A549 (cell line): ENCODE measurements at regions not wholly inside any gene's neighbourhood (a gene's known extent, or its start where the extent isn't known, plus 50 kb on each side); places are given as distances from the start of the nearest gene placed in this dataset.

Source experiments
- ATAC-seq, 2 experiments: fragments of 200-7000 bp in 1 of 2; fragments of >200 bp in 1 of 2; cut with Nextera tagmentation in 1 of 2; cut with Tn5 transposase in 1 of 2; 3 replicates each; pipeline versions ENCODE4 v1.8.0 to v1.9.1; 2018 to 2020; ENCODE audit warnings: mild to moderate bottlenecking in 1 of 2, moderate library complexity in 1 of 2
- CTCF ChIA-PET: fragments of 300-600 bp; sonication (Branson Sonifier 250); formaldehyde crosslinking; extraction: SDS; loops from one replicate; lab custom pipeline; 2021; ENCODE audit warnings: antibody characterized with exemption, inconsistent platforms; lab: Yijun Ruan, JAX
- POLR2A ChIA-PET: fragments of 350-600 bp; formaldehyde crosslinking; extraction: SDS; loops from one replicate; lab custom pipeline; 2021; ENCODE audit warnings: antibody characterized with exemption, inconsistent platforms; lab: Yijun Ruan, JAX
- DNase-seq, 2 experiments: peaks; one replicate each; pipeline versions ENCODE4 v3.0.0 to v3.0.0-alpha.2; 2011 to 2016; ENCODE audit warnings: low read depth in 1 of 2, low spot score in 1 of 2
- FAIRE-seq: peaks from 2 replicates; lab custom pipeline; 2011; peaks lifted over from hg19 to GRCh38; lab: Jason Lieb, UNC
- H3K27ac ChIP-seq, 2 experiments: fragments of >200 bp; sonication (Bioruptor Twin); formaldehyde crosslinking; 3 replicates each; pipeline ENCODE4 v1.5.1; 2016 to 2017
- H3K4me1 ChIP-seq: fragments of >200 bp; sonication (Bioruptor Twin); formaldehyde crosslinking; 3 replicates; pipeline ENCODE4 v1.6.1; 2016
- H3K4me2 ChIP-seq: fragments of >200 bp; sonication (Bioruptor Twin); formaldehyde crosslinking; 3 replicates; pipeline ENCODE4 v1.6.1; 2016
- H3K4me3 ChIP-seq: fragments of >200 bp; sonication (Bioruptor Twin); formaldehyde crosslinking; 3 replicates; pipeline ENCODE4 v1.5.1; 2016
- H3K9me3 ChIP-seq: fragments of >200 bp; sonication (Bioruptor Twin); formaldehyde crosslinking; 3 replicates; pipeline ENCODE4 v1.6.1; 2016
- BHLHE40 ChIP-seq: IDR thresholded peaks from 2 replicates; pipeline ENCODE4 v1.6.1; 2012; ENCODE audit warnings: low read depth, low read length, inconsistent platforms
- CBX2 ChIP-seq: fragments of 200-600 bp; sonication (generic); IDR thresholded peaks from 2 replicates; pipeline ENCODE4 v1.6.1; 2016; ENCODE audit warnings: low read depth, mild to moderate bottlenecking, borderline replicate concordance
- CBX8 ChIP-seq: fragments of 200-600 bp; sonication (generic); IDR thresholded peaks from 2 replicates; pipeline ENCODE4 v1.6.1; 2016
- CHD4 ChIP-seq: fragments of 200-600 bp; sonication (generic); IDR thresholded peaks from 2 replicates; pipeline ENCODE4 v1.6.1; 2016; ENCODE audit warnings: antibody characterized with exemption, mild to moderate bottlenecking, borderline replicate concordance
- EHF ChIP-seq: fragments of 250-450 bp; sonication (Bioruptor Pico); IDR thresholded peaks from 2 replicates; pipeline ENCODE4 v1.5.0; 2020; ENCODE audit warnings: mild to moderate bottlenecking
- EHMT2 ChIP-seq: fragments of 200-600 bp; sonication (generic); IDR thresholded peaks from 2 replicates; pipeline ENCODE4 v1.6.1; 2016; ENCODE audit warnings: antibody characterized with exemption, low read depth, mild to moderate bottlenecking, moderate library complexity
- HEYL ChIP-seq: fragments of 250-450 bp; sonication (Bioruptor Pico); IDR thresholded peaks from 2 replicates; pipeline ENCODE4 v1.8.0; 2021; ENCODE audit warnings: mild to moderate bottlenecking, moderate library complexity
- HOXA7 ChIP-seq: fragments of 250-450 bp; sonication (Bioruptor Pico); IDR thresholded peaks from 2 replicates; pipeline ENCODE4 v1.5.0; 2020; ENCODE audit warnings: mild to moderate bottlenecking, moderate library complexity
- HOXB13 ChIP-seq: fragments of 250-450 bp; sonication (Bioruptor Pico); IDR thresholded peaks from 2 replicates; pipeline ENCODE4 v1.5.0; 2020; ENCODE audit warnings: low read depth, mild to moderate bottlenecking, moderate library complexity
- HOXB5 ChIP-seq: fragments of 250-450 bp; sonication (Bioruptor Pico); IDR thresholded peaks from 2 replicates; pipeline ENCODE4 v1.5.0; 2020; ENCODE audit warnings: mild to moderate bottlenecking, moderate library complexity
- JUN ChIP-seq, 2 experiments: fragments of >200 bp; sonication (Bioruptor Twin); formaldehyde crosslinking; IDR thresholded peaks; 2 replicates in 1 of 2; 3 replicates in 1 of 2; pipeline ENCODE4 v1.6.1; 2016 to 2017
- KDM1A ChIP-seq: fragments of 200-600 bp; sonication (generic); IDR thresholded peaks from 2 replicates; pipeline ENCODE4 v1.6.1; 2016; ENCODE audit warnings: low read depth, mild to moderate bottlenecking
- KDM5A ChIP-seq: fragments of 200-600 bp; sonication (generic); IDR thresholded peaks from 2 replicates; pipeline ENCODE4 v1.6.1; 2016; ENCODE audit warnings: antibody characterized with exemption, mild to moderate bottlenecking
- MAZ ChIP-seq: fragments of 150-350 bp; IDR thresholded peaks from 2 replicates; pipeline ENCODE4 v1.6.1; 2014; ENCODE audit warnings: antibody characterized with exemption, low read depth, low read length, borderline replicate concordance
- NPAS2 ChIP-seq: fragments of 250-450 bp; sonication (Bioruptor Pico); IDR thresholded peaks from 2 replicates; pipeline ENCODE4 v1.8.0; 2022; ENCODE audit warnings: mild to moderate bottlenecking, moderate library complexity, borderline replicate concordance
- PHF8 ChIP-seq: fragments of 200-600 bp; sonication (generic); IDR thresholded peaks from 2 replicates; pipeline ENCODE4 v1.6.1; 2016; ENCODE audit warnings: low read depth, mild to moderate bottlenecking, antibody characterized with exemption, moderate library complexity, borderline replicate concordance
- POLR2A ChIP-seq: IDR thresholded peaks from 2 replicates; pipeline ENCODE4 v1.6.1; 2012; ENCODE audit warnings: mild to moderate bottlenecking, low read length
- RCOR1 ChIP-seq: fragments of 150-350 bp; IDR thresholded peaks from 2 replicates; pipeline ENCODE4 v1.6.1; 2014; ENCODE audit warnings: antibody characterized with exemption, low read length, low read depth
- RFX5 ChIP-seq: fragments of 450-650 bp; IDR thresholded peaks from 2 replicates; pipeline ENCODE4 v1.7.1; 2014; ENCODE audit warnings: antibody characterized with exemption, mild to moderate bottlenecking, moderate library complexity
- SMC3 ChIP-seq: fragments of >200 bp; sonication (Bioruptor Twin); formaldehyde crosslinking; IDR thresholded peaks from 3 replicates; pipeline ENCODE4 v1.6.1; 2018; ENCODE audit warnings: inconsistent platforms
- ZC3H11A ChIP-seq: fragments of 450-650 bp; IDR thresholded peaks from 2 replicates; pipeline ENCODE4 v1.6.1; 2014; ENCODE audit warnings: antibody characterized with exemption, mild to moderate bottlenecking
- ZNF302 ChIP-seq: fragments of 250-450 bp; sonication (Bioruptor Pico); IDR thresholded peaks from 2 replicates; pipeline ENCODE4 v1.9.0; 2021; ENCODE audit warnings: inconsistent platforms, mild to moderate bottlenecking, moderate library complexity
- WGBS: methylation state at CpG from one replicate; pipeline ENCODE4 v1.1.6; 2017; ENCODE audit errors: missing lambda C conversion rate; 5-methylcytosine and 5-hydroxymethylcytosine counted together
- TF ChIP-seq, protein P1 (sequence below): fragments of >200 bp; sonication (Bioruptor Twin); formaldehyde crosslinking; IDR thresholded peaks from 3 replicates; pipeline ENCODE4 v1.6.1; 2016
- TF ChIP-seq, protein P2 (sequence below): fragments of 250-450 bp; sonication (Bioruptor Pico); IDR thresholded peaks from 2 replicates; pipeline ENCODE4 v1.5.0; 2020; ENCODE audit warnings: low read depth, mild to moderate bottlenecking, moderate library complexity
- TF ChIP-seq, protein P3 (sequence below): IDR thresholded peaks from 2 replicates; pipeline ENCODE4 v1.6.1; 2012
- TF ChIP-seq, protein P4 (sequence below): fragments of 450-650 bp; IDR thresholded peaks from 2 replicates; pipeline ENCODE4 v1.6.1; 2014; ENCODE audit warnings: antibody characterized with exemption
- TF ChIP-seq, protein P5 (sequence below): fragments of 250-450 bp; sonication (Bioruptor Pico); IDR thresholded peaks from 2 replicates; pipeline ENCODE4 v1.5.0; 2021; ENCODE audit warnings: mild to moderate bottlenecking, moderate library complexity, borderline replicate concordance

DNA sequence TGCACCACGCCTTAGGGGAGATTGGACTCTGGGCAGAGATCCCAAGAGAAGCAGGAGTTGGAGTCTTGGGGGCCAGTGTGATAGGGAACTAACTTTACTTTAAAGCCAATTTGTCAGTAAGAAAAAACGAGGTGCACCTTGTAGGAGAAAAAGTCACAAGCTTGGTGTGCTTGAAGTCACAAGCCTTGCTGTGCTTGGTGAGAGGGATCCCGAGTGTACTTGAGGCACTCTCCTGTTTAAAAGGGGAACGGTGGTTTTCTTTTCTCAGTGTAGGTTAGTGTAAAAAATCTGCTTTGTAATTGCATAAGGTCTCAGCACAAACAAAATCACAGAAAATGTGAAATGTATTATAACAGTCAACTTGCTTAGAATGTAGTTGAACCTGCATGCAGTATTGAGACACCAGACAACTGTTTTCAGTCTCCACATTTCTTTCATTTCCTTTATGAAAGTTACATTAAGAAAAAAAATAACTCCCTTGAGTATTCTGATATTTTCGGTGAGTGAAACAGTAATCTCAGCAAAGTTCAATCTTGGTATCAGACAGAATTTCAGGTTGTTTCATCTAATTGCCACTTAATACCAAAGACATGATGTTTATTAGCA, 111.1 kb upstream of the DUSP22 start:
- H3K4me2 ChIP-seq: no peak overlapping the region
- POLR2A ChIA-PET: no interaction called here
- no peaks in the 10 kb centered on the region for H3K9me3 ChIP-seq
- H3K27ac ChIP-seq: no peak overlapping the region
- no peak for ATAC-seq
- TF ChIP-seq, protein P1, sequence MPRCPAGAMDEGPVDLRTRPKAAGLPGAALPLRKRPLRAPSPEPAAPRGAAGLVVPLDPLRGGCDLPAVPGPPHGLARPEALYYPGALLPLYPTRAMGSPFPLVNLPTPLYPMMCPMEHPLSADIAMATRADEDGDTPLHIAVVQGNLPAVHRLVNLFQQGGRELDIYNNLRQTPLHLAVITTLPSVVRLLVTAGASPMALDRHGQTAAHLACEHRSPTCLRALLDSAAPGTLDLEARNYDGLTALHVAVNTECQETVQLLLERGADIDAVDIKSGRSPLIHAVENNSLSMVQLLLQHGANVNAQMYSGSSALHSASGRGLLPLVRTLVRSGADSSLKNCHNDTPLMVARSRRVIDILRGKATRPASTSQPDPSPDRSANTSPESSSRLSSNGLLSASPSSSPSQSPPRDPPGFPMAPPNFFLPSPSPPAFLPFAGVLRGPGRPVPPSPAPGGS: no peak
- no peak for TF ChIP-seq POLR2A
- TF ChIP-seq SMC3: no peak
- TF ChIP-seq CBX2: no peak
- TF ChIP-seq HOXA7 (CRISPR knock-in tag): no peak
- TF ChIP-seq, protein P2, sequence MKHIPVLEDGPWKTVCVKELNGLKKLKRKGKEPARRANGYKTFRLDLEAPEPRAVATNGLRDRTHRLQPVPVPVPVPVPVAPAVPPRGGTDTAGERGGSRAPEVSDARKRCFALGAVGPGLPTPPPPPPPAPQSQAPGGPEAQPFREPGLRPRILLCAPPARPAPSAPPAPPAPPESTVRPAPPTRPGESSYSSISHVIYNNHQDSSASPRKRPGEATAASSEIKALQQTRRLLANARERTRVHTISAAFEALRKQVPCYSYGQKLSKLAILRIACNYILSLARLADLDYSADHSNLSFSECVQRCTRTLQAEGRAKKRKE (CRISPR knock-in tag): no peak
- no peak for FAIRE-seq
- CTCF ChIA-PET: interaction anchor here (1.0 to 2.2 kb wide), 2 partner anchors 7 to 13 kb away, joined by 4 to 8 read pairs; no protein-coding TSS in a partner anchor
- no peak for DNase-seq
- no peaks in the 10 kb centered on the region for H3K4me1 ChIP-seq
- WGBS: 21% methylated on average over 5 of the region's 5 CpGs
- no peak overlapping the region for H3K4me3 ChIP-seq

DNA sequence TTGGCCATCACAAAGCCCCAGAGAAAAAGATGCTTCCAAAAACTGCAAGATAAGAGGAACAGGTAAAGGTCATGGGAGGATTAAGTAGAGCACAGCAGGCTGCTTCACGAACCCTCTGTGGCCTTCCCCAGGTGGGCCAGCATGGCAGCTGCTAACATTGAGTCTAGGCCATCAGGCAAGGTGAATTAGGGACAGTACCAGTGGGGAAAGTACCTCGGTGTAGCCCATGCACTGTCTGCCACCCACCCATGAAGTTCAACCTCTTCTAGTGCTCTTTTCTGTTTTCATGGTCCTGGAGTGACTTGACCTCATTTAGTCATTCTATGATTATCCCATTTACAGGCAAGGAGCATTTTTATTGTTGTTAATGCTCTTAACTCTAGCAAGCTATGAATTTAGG, 108.6 kb upstream of the DUSP22 start:
- no peak for ATAC-seq
- CTCF ChIA-PET: interaction anchor here (0.9 to 2.0 kb wide), 2 partner anchors 16 to 1256 kb away, joined by 3 to 7 read pairs; no protein-coding TSS in a partner anchor
- FAIRE-seq: no peak
- no peaks in the 10 kb centered on the region for H3K9me3 ChIP-seq
- no peak overlapping the region for H3K4me2 ChIP-seq
- TF ChIP-seq RFX5 (no peak), NPAS2 (no peak), ZNF302 (CRISPR knock-in tag) (no peak), EHF (CRISPR knock-in tag) (no peak)
- TF ChIP-seq, protein P2 (CRISPR knock-in tag): no peak
- TF ChIP-seq, protein P3, sequence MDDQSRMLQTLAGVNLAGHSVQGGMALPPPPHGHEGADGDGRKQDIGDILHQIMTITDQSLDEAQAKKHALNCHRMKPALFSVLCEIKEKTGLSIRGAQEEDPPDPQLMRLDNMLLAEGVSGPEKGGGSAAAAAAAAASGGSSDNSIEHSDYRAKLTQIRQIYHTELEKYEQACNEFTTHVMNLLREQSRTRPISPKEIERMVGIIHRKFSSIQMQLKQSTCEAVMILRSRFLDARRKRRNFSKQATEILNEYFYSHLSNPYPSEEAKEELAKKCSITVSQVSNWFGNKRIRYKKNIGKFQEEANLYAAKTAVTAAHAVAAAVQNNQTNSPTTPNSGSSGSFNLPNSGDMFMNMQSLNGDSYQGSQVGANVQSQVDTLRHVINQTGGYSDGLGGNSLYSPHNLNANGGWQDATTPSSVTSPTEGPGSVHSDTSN: no peak
- DNase-seq: no peak
- H3K4me1 ChIP-seq: no peaks in the 10 kb centered on the region
- POLR2A ChIA-PET: no interaction called here
- no peak overlapping the region for H3K27ac ChIP-seq
- 0% methylated on average over 1 of the region's 2 CpGs for WGBS
- H3K4me3 ChIP-seq: no peak overlapping the region

DNA sequence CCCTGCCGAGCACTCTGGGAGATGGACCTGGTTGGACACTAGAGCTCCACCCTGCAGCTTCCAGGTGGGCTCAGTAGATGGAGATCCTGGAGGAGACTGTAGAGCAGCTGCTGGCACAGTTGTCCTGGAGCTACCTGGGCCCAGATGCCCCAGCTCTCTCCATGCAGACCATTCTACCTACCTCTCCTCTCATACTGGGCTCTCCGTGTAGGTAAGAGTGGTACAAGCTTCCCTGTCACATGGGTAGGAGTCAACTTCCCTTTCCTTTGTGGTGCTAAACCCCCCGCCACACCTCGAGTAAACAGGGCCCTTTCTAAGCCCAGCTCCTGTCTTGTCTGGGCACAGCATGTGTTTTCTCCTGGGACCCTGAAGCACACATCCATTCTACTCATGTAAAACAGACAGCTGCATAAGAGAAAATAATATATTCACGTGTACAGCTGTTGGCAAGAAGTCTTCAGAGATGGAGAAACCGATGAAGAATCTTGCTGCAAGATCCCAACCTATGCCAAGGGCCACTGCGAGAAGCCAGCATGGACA, 108.1 kb upstream of the DUSP22 start:
- POLR2A ChIA-PET: no interaction called here
- no peak for DNase-seq
- CTCF ChIA-PET: interaction anchor here (0.9 to 2.0 kb wide), 2 partner anchors 16 to 1255 kb away, joined by 3 to 7 read pairs; no protein-coding TSS in a partner anchor
- Histone ChIP-seq H3K9me3 (no peaks in the 10 kb centered on the region), H3K4me3 (no peak overlapping the region), H3K27ac (no peak overlapping the region), H3K4me2 (no peak overlapping the region)
- 24% methylated on average over 7 of the region's 7 CpGs for WGBS
- no peak for FAIRE-seq
- ATAC-seq: no peak
- TF ChIP-seq ZC3H11A (no peak), CBX8 (no peak), HOXB5 (CRISPR knock-in tag) (no peak), CBX2 (no peak), HEYL (CRISPR knock-in tag) (no peak), JUN (IDR thresholded peaks at IDR 0.05) (no peak), PHF8 (no peak), BHLHE40 (no peak), KDM1A (no peak), KDM5A (no peak), RCOR1 (no peak), HOXB13 (no peak), MAZ (no peak), EHMT2 (no peak), CHD4 (no peak), RFX5 (no peak)
- TF ChIP-seq, protein P4, sequence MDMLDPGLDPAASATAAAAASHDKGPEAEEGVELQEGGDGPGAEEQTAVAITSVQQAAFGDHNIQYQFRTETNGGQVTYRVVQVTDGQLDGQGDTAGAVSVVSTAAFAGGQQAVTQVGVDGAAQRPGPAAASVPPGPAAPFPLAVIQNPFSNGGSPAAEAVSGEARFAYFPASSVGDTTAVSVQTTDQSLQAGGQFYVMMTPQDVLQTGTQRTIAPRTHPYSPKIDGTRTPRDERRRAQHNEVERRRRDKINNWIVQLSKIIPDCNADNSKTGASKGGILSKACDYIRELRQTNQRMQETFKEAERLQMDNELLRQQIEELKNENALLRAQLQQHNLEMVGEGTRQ: no peak
- TF ChIP-seq, protein P5, sequence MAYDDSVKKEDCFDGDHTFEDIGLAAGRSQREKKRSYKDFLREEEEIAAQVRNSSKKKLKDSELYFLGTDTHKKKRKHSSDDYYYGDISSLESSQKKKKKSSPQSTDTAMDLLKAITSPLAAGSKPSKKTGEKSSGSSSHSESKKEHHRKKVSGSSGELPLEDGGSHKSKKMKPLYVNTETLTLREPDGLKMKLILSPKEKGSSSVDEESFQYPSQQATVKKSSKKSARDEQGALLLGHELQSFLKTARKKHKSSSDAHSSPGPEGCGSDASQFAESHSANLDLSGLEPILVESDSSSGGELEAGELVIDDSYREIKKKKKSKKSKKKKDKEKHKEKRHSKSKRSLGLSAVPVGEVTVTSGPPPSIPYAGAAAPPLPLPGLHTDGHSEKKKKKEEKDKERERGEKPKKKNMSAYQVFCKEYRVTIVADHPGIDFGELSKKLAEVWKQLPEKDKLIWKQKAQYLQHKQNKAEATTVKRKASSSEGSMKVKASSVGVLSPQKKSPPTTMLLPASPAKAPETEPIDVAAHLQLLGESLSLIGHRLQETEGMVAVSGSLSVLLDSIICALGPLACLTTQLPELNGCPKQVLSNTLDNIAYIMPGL (CRISPR knock-in tag): no peak
- TF ChIP-seq, all 56 proteins: peak for 0
- no peaks in the 10 kb centered on the region for H3K4me1 ChIP-seq
